ENCODE measurements at regions not wholly inside any gene's neighbourhood (a gene's known extent, or its start where the extent isn't known, plus 50 kb on each side); places are given as distances from the start of the nearest gene placed in this dataset.

- Histone ChIP-seq H3K9me2 (ENCODE audit: insufficient read depth, low read length) (no peaks in the 10 kb centered on the region), H3K9ac (ENCODE audit: low read length) (no peak overlapping the region), H3F3A (ENCODE audit: insufficient read depth, low read length, poor library complexity, severe bottlenecking) (no peaks in the 10 kb centered on the region), H3K79me2 (replicated peaks; ENCODE audit: insufficient read depth, low read length) (no peaks in the 10 kb centered on the region), H3K9me3 (ENCODE audit: low read length) (no peaks in the 10 kb centered on the region), H4K20me1 (ENCODE audit: insufficient read depth) (no peaks in the 10 kb centered on the region), H2AFZ (ENCODE audit: low read depth, low read length) (no peak overlapping the region), H3K27ac (ENCODE audit: low read length) (no peak overlapping the region), H3K36me3 (ENCODE audit: insufficient read depth, low read length) (no peaks in the 10 kb centered on the region), H3K27me3 (ENCODE audit: insufficient read depth, low read depth, low read length) (no peaks in the 10 kb centered on the region), H3K4me2 (ENCODE audit: low read length) (no peak overlapping the region), H3K4me3 (ENCODE audit: low read length) (no peak overlapping the region)
- TF ChIP-seq EZH2 (IDR thresholded peaks at IDR 0.05; ENCODE audit: borderline replicate concordance, insufficient read depth, low read length, poor library complexity, severe bottlenecking) = no peak
- TF ChIP-seq CTCF (IDR thresholded peaks at IDR 0.05; ENCODE audit: poor library complexity, severe bottlenecking) = no peak
- no peak for TF ChIP-seq TAF1 (IDR thresholded peaks at IDR 0.05; ENCODE audit: low read depth)
- no peak for TF ChIP-seq EP300 (conservative IDR thresholded peaks at IDR 0.05; ENCODE audit: poor library complexity, severe bottlenecking)
- no peak for TF ChIP-seq MXI1 (conservative IDR thresholded peaks at IDR 0.05; ENCODE audit: poor library complexity, severe bottlenecking)
- no peak for TF ChIP-seq POLR2AphosphoS5 (IDR thresholded peaks at IDR 0.05)
- no peak for TF ChIP-seq SMC3 (conservative IDR thresholded peaks at IDR 0.05; ENCODE audit: poor library complexity)
- no peak for TF ChIP-seq RAD21 (conservative IDR thresholded peaks at IDR 0.05)
- no peak for TF ChIP-seq REST (IDR thresholded peaks at IDR 0.05; ENCODE audit: borderline replicate concordance)
Observed at GRCh38 chr18:78405763-78406162, 573.9 kb upstream of the SALL3 start.

- H3K9ac ChIP-seq (ENCODE audit: low read length) = no peak overlapping the region
- H3K27me3 ChIP-seq (ENCODE audit: insufficient read depth, low read depth, low read length) = no peaks in the 10 kb centered on the region
- no peak overlapping the region for H3K4me2 ChIP-seq (ENCODE audit: low read length)
- no peak overlapping the region for H3K4me3 ChIP-seq (ENCODE audit: low read length)
- no peak for TF ChIP-seq TAF1 (IDR thresholded peaks at IDR 0.05; ENCODE audit: low read depth)
- TF ChIP-seq CTCF (IDR thresholded peaks at IDR 0.05; ENCODE audit: poor library complexity, severe bottlenecking) = no peak
- TF ChIP-seq POLR2AphosphoS5 (IDR thresholded peaks at IDR 0.05) = no peak
- TF ChIP-seq REST (IDR thresholded peaks at IDR 0.05; ENCODE audit: borderline replicate concordance) = no peak
- TF ChIP-seq RAD21 (conservative IDR thresholded peaks at IDR 0.05) = no peak
- no peak for TF ChIP-seq SMC3 (conservative IDR thresholded peaks at IDR 0.05; ENCODE audit: poor library complexity)
- TF ChIP-seq MXI1 (conservative IDR thresholded peaks at IDR 0.05; ENCODE audit: poor library complexity, severe bottlenecking) = no peak
- no peak for TF ChIP-seq EZH2 (IDR thresholded peaks at IDR 0.05; ENCODE audit: borderline replicate concordance, insufficient read depth, low read length, poor library complexity, severe bottlenecking)
- no peak for TF ChIP-seq EP300 (conservative IDR thresholded peaks at IDR 0.05; ENCODE audit: poor library complexity, severe bottlenecking)
- no peak overlapping the region for H3K27ac ChIP-seq (ENCODE audit: low read length)
- H3F3A ChIP-seq (ENCODE audit: insufficient read depth, low read length, poor library complexity, severe bottlenecking) = no peaks in the 10 kb centered on the region
- no peaks in the 10 kb centered on the region for H3K36me3 ChIP-seq (ENCODE audit: insufficient read depth, low read length)
- H3K9me3 ChIP-seq (ENCODE audit: low read length) = no peaks in the 10 kb centered on the region
- no peak overlapping the region for H2AFZ ChIP-seq (ENCODE audit: low read depth, low read length)
- H3K9me2 ChIP-seq (ENCODE audit: insufficient read depth, low read length) = no peaks in the 10 kb centered on the region
- H3K79me2 ChIP-seq (replicated peaks; ENCODE audit: insufficient read depth, low read length) = no peaks in the 10 kb centered on the region
- no peaks in the 10 kb centered on the region for H4K20me1 ChIP-seq (ENCODE audit: insufficient read depth)
Observed at GRCh38 chr18:78406743-78407465, 572.7 kb upstream of the SALL3 start.
